SK-N-SH (cell line): ENCODE measurements at regions not wholly inside any gene's neighbourhood (a gene's known extent, or its start where the extent isn't known, plus 50 kb on each side); places are given as distances from the start of the nearest gene placed in this dataset.

Experiments
- CTCF ChIA-PET: fragments of 300-600, 350-600 bp; formaldehyde crosslinking; extraction: SDS; loops from one replicate; lab custom pipeline; 2021; lab: Yijun Ruan, JAX
- POLR2A ChIA-PET: fragments of 350-600 bp; sonication (Branson Sonifier 250); formaldehyde crosslinking; extraction: SDS; loops from one replicate; lab custom pipeline; 2020; ENCODE audit warnings: antibody characterized with exemption, inconsistent platforms; lab: Yijun Ruan, JAX
- DNase-seq: peaks from one replicate; pipeline ENCODE4 v3.0.0; 2012
- H2AFZ ChIP-seq: fragments of 200-600 bp; sonication (generic); 2 replicates; pipeline ENCODE4 v1.8.1; 2016; ENCODE audit warnings: antibody characterized with exemption, mild to moderate bottlenecking, low read depth
- H3F3A ChIP-seq: fragments of 200-600 bp; sonication (generic); replicated peaks from 2 replicates; pipeline ENCODE3; 2016; ENCODE audit warnings: antibody characterized with exemption, mild to moderate bottlenecking; ENCODE audit not compliant: insufficient read depth
- H3K27ac ChIP-seq, 2 experiments: fragments of 200-500 bp in 1 of 2; fragments of 200-600 bp in 1 of 2; sonication (Bioruptor generic) in 1 of 2; sonication (generic), shearing (Covaris generic) in 1 of 2; 2 replicates each; pipeline versions ENCODE4 v1.5.1 to v1.6.1; 2014 to 2016; ENCODE audit warnings: low read depth in 2 of 2, inconsistent platforms in 1 of 2, low read length in 1 of 2, mild to moderate bottlenecking in 1 of 2, mixed read lengths in 1 of 2
- H3K27me3 ChIP-seq: fragments of 200-600 bp; sonication (generic), shearing (Covaris generic); 2 replicates; pipeline ENCODE4 v1.6.1; 2016; ENCODE audit warnings: mixed run types; ENCODE audit not compliant: insufficient read depth
- H3K36me3 ChIP-seq, 2 experiments: fragments of 200-500 bp in 1 of 2; fragments of 200-600 bp in 1 of 2; sonication (Bioruptor generic) in 1 of 2; sonication (generic) in 1 of 2; replicated peaks in 1 of 2; 2 replicates each; pipeline versions ENCODE3 to v1.5.1; 2014 to 2016; ENCODE audit warnings: low read length in 1 of 2, mild to moderate bottlenecking in 1 of 2; ENCODE audit not compliant: insufficient read depth in 2 of 2, control insufficient read depth in 1 of 2
- H3K4me1 ChIP-seq, 2 experiments: fragments of 200-500 bp in 1 of 2; fragments of 200-600 bp in 1 of 2; sonication (Bioruptor generic) in 1 of 2; sonication (generic), shearing (Covaris generic) in 1 of 2; 2 replicates each; pipeline versions ENCODE4 v1.5.1 to v1.6.1; 2014 to 2016; ENCODE audit warnings: low read depth in 1 of 2, low read length in 1 of 2, mixed run types in 1 of 2; ENCODE audit not compliant: insufficient read depth in 2 of 2, control insufficient read depth in 1 of 2
- H3K4me2 ChIP-seq: fragments of 200-600 bp; sonication (generic), shearing (Covaris generic); 2 replicates; pipeline ENCODE4 v1.6.1; 2017; ENCODE audit warnings: mixed run types
- H3K4me3 ChIP-seq, 2 experiments: fragments of 200-500 bp in 1 of 2; fragments of 200-600 bp in 1 of 2; sonication (Bioruptor generic) in 1 of 2; sonication (generic), shearing (Covaris generic) in 1 of 2; 2 replicates each; pipeline versions ENCODE4 v1.5.1 to v1.8.1; 2014 to 2016; ENCODE audit warnings: low read depth in 2 of 2, inconsistent platforms in 1 of 2, low read length in 1 of 2, mild to moderate bottlenecking in 1 of 2, mixed read lengths in 1 of 2, moderate library complexity in 1 of 2
- H3K79me2 ChIP-seq: fragments of 200-600 bp; sonication (generic); 2 replicates; pipeline ENCODE4 v1.8.1; 2017; ENCODE audit warnings: mild to moderate bottlenecking; ENCODE audit not compliant: insufficient read depth
- H3K9ac ChIP-seq: fragments of 200-600 bp; sonication (generic); 2 replicates; pipeline ENCODE4 v1.6.1; 2017; ENCODE audit warnings: mixed run types
- H3K9me2 ChIP-seq: fragments of 200-600 bp; sonication (generic); 2 replicates; pipeline ENCODE4 v1.6.1; 2017; ENCODE audit warnings: mixed run types
- H3K9me3 ChIP-seq: fragments of 200-600 bp; sonication (generic); 2 replicates; pipeline ENCODE4 v1.6.1; 2017; ENCODE audit warnings: mixed run types, mild to moderate bottlenecking, moderate library complexity
- H4K20me1 ChIP-seq: fragments of 200-600 bp; sonication (generic); 2 replicates; pipeline ENCODE4 v1.6.1; 2017; ENCODE audit warnings: mild to moderate bottlenecking, mixed run types; ENCODE audit not compliant: insufficient read depth
- CHD2 ChIP-seq: fragments of 150-350 bp; IDR thresholded peaks from 2 replicates; pipeline ENCODE4 v1.6.1; 2018; ENCODE audit warnings: low read length; ENCODE audit not compliant: partially characterized antibody
- EZH2phosphoT487 ChIP-seq: fragments of 200-600 bp; sonication (generic); IDR thresholded peaks from 2 replicates; pipeline ENCODE4 v1.6.1; 2017; ENCODE audit warnings: low read depth, mixed run types, mild to moderate bottlenecking, antibody characterized with exemption, moderate library complexity, borderline replicate concordance
- FOXJ3 ChIP-seq: sonication (generic); formaldehyde crosslinking; IDR thresholded peaks from 2 replicates; pipeline ENCODE4 v1.5.1; 2020; ENCODE audit warnings: mild to moderate bottlenecking, missing genetic modification reagents
- FOXM1 ChIP-seq: IDR thresholded peaks from 2 replicates; pipeline ENCODE4 v1.4.0; 2012; ENCODE audit warnings: low read depth, mild to moderate bottlenecking
- MEF2A ChIP-seq: IDR thresholded peaks from 2 replicates; pipeline ENCODE4 v1.4.0; 2012; ENCODE audit warnings: low read depth, borderline replicate concordance
- NRF1 ChIP-seq: IDR thresholded peaks from 2 replicates; pipeline ENCODE4 v1.6.1; 2012; ENCODE audit warnings: low read depth, mild to moderate bottlenecking, low read length
- RFX5 ChIP-seq: IDR thresholded peaks from 2 replicates; pipeline ENCODE4 v1.6.1; 2012; ENCODE audit warnings: mild to moderate bottlenecking, improper control_type of control experiment, low read length
- RXRA ChIP-seq: IDR thresholded peaks from 2 replicates; pipeline ENCODE4 v1.4.0; 2012; ENCODE audit warnings: low read depth, mild to moderate bottlenecking, borderline replicate concordance
- TAF1 ChIP-seq: IDR thresholded peaks from 2 replicates; pipeline ENCODE4 v1.6.1; 2012; ENCODE audit warnings: low read depth, mild to moderate bottlenecking, low read length, moderate library complexity, borderline replicate concordance
- TCF12 ChIP-seq: IDR thresholded peaks from 2 replicates; pipeline ENCODE4 v1.4.0; 2012
- WGBS: methylation state at CpG from one replicate; pipeline ENCODE4 v1.1.6; 2017; ENCODE audit warnings: low lambda C conversion rate; 5-methylcytosine and 5-hydroxymethylcytosine counted together
- TF ChIP-seq, protein P1 (sequence below): IDR thresholded peaks from 2 replicates; pipeline ENCODE4 v1.4.0; 2012; ENCODE audit warnings: low read depth, borderline replicate concordance
- TF ChIP-seq, protein P2 (sequence below): IDR thresholded peaks from 2 replicates; pipeline ENCODE4 v1.4.0; 2012; ENCODE audit warnings: low read depth
- TF ChIP-seq, protein P3 (sequence below): fragments of 200-600 bp; sonication (generic); IDR thresholded peaks from 2 replicates; pipeline ENCODE4 v1.6.1; 2017; ENCODE audit warnings: antibody characterized with exemption, mild to moderate bottlenecking, moderate library complexity

DNA sequence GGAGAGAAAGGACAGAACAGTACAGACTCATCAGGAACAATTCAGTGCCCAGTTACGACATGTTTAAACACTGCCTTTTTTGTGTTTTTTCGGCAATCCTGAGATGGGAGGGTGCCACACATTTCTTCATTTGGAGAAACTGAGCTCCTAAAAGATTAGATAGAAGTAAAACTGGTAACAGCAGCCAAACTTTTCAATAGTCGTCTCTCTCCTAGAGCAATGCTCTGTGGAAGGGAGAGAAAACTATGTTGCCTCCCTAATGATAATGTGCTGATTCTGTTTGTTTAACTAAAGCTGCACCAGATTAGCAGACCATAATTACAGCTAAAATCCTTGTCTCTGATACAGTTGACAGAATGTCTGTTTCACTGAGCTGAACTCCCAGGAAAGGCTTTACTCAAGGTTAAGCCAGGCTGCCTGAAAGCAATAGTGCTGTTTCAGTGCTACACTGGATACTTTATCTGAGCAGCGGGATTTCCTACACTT is 76.2 kb upstream of the CXADR start:
- ChIA-PET POLR2A (no interaction called here), CTCF (interaction anchor here (0.7 to 1.7 kb wide), 4 partner anchors 17 to 89 kb away, joined by 3 to 8 read pairs (median 4); partner anchors contain the start of gene CXADR)
- Histone ChIP-seq H3K27me3 (no peaks in the 10 kb centered on the region), H3K4me3 (no peak overlapping the region), H3K9me2 (no peaks in the 10 kb centered on the region), H3K4me2 (no peak overlapping the region), H2AFZ (no peak overlapping the region), H3K36me3 (no peaks in the 10 kb centered on the region), H4K20me1 (no peaks in the 10 kb centered on the region), H3K79me2 (no peaks in the 10 kb centered on the region), H3F3A (no peaks in the 10 kb centered on the region), H3K27ac (peak overlapping the region in 1 of 2 experiments; percentile 65; a peak in 2 of 4 replicates), H3K9ac (no peak overlapping the region), H3K4me1 (peaks cover 0 to 9% of the 10 kb centered on the region in 2 experiments; a peak in 2 of 4 replicates), H3K9me3 (no peaks in the 10 kb centered on the region)
- TF ChIP-seq, protein P1, sequence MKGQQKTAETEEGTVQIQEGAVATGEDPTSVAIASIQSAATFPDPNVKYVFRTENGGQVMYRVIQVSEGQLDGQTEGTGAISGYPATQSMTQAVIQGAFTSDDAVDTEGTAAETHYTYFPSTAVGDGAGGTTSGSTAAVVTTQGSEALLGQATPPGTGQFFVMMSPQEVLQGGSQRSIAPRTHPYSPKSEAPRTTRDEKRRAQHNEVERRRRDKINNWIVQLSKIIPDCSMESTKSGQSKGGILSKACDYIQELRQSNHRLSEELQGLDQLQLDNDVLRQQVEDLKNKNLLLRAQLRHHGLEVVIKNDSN: no peak
- TF ChIP-seq CHD2 (no peak), FOXM1 (no peak), TAF1 (no peak), EZH2phosphoT487 (no peak), FOXJ3 (no peak)
- DNase-seq: peak; percentile 27
- 63% methylated on average over 4 of the region's 4 CpGs for WGBS

DNA sequence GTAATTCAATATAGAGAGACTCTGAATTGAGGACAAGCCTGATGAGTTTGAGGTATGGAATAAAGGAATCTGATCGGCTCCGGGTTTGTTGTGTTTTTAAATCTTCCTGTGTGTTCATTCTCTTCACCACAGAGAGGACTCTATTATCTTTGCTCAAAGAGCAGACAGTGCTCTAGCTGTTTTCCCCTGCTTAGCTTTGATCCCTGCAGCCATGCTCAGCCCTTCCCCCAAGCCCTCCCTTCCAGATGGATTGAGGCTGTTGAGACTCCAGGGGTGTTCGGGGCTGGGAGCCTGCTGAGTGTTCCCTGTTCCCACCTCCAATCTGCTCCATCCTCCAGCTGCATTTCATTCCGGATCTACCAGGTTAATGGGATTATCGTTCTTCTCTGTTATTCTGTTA is 74.2 kb upstream of the CXADR start:
- H2AFZ ChIP-seq: no peak overlapping the region
- H3F3A ChIP-seq: no peaks in the 10 kb centered on the region
- H3K27me3 ChIP-seq: no peaks in the 10 kb centered on the region
- H4K20me1 ChIP-seq: no peaks in the 10 kb centered on the region
- peak; percentile 44 for DNase-seq
- H3K79me2 ChIP-seq: no peaks in the 10 kb centered on the region
- no peak overlapping the region for H3K4me3 ChIP-seq
- ChIA-PET POLR2A (no interaction called here), CTCF (interaction anchor here (1.4 kb wide), 1 partner anchor 10 kb away, joined by 6 read pairs; no protein-coding TSS in a partner anchor)
- 60% methylated on average over 5 of the region's 5 CpGs for whole genome bisulfite sequencing
- H3K36me3 ChIP-seq: no peaks in the 10 kb centered on the region
- no peaks in the 10 kb centered on the region for H3K9me3 ChIP-seq
- H3K27ac ChIP-seq: no peak overlapping the region
- no peak overlapping the region for H3K9ac ChIP-seq
- no peaks in the 10 kb centered on the region for H3K9me2 ChIP-seq
- H3K4me1 ChIP-seq: peaks cover 0 to 9% of the 10 kb centered on the region in 2 experiments; a peak in 2 of 4 replicates
- no peak for TF ChIP-seq CHD2
- no peak overlapping the region for H3K4me2 ChIP-seq

DNA sequence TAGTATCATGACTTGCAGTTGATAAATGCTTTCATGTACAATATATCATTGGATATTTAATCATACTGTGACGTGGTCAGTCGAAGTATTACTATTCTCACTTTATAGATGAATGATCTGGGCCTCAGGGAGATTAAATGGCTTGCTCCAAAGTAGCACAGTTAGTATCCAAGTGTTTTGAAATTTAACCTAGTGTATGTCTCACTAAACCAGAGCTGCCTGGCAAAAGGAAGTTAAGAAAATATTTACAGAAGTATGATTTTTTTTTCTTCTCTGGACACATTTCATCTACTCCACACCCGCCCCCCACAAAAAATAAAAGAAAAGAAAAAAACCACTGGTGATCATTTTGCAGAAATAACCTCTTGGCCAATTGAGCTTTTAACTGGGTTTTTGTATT is 71.9 kb upstream of the CXADR start:
- Histone ChIP-seq H4K20me1 (no peaks in the 10 kb centered on the region), H3K27me3 (no peaks in the 10 kb centered on the region), H3K9me2 (no peaks in the 10 kb centered on the region), H3K79me2 (no peaks in the 10 kb centered on the region), H3K9ac (no peak overlapping the region), H3K4me1 (peaks cover 0 to 9% of the 10 kb centered on the region in 2 experiments; a peak in 2 of 4 replicates), H3K4me2 (no peak overlapping the region), H3F3A (no peaks in the 10 kb centered on the region), H3K4me3 (no peak overlapping the region), H3K27ac (no peak overlapping the region), H2AFZ (no peak overlapping the region), H3K9me3 (no peaks in the 10 kb centered on the region), H3K36me3 (no peaks in the 10 kb centered on the region)
- no peak for DNase-seq
- ChIA-PET POLR2A (no interaction called here), CTCF (interaction anchor here (1.1 kb wide), 1 partner anchor 11 kb away, joined by 3 read pairs; no protein-coding TSS in a partner anchor)
- TF ChIP-seq, protein P2, sequence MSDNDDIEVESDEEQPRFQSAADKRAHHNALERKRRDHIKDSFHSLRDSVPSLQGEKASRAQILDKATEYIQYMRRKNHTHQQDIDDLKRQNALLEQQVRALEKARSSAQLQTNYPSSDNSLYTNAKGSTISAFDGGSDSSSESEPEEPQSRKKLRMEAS: no peak
- TF ChIP-seq, protein P3, sequence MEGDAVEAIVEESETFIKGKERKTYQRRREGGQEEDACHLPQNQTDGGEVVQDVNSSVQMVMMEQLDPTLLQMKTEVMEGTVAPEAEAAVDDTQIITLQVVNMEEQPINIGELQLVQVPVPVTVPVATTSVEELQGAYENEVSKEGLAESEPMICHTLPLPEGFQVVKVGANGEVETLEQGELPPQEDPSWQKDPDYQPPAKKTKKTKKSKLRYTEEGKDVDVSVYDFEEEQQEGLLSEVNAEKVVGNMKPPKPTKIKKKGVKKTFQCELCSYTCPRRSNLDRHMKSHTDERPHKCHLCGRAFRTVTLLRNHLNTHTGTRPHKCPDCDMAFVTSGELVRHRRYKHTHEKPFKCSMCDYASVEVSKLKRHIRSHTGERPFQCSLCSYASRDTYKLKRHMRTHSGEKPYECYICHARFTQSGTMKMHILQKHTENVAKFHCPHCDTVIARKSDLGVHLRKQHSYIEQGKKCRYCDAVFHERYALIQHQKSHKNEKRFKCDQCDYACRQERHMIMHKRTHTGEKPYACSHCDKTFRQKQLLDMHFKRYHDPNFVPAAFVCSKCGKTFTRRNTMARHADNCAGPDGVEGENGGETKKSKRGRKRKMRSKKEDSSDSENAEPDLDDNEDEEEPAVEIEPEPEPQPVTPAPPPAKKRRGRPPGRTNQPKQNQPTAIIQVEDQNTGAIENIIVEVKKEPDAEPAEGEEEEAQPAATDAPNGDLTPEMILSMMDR: no peak
- TF ChIP-seq, protein P1: no peak
- TF ChIP-seq MEF2A (no peak), CHD2 (no peak), NRF1 (no peak), RXRA (no peak), RFX5 (no peak), TCF12 (no peak)
- 75% methylated on average over 3 of the region's 3 CpGs for WGBS
